ENCODE measurements at regions not wholly inside any gene's neighbourhood (a gene's known extent, or its start where the extent isn't known, plus 50 kb on each side); places are given as distances from the start of the nearest gene placed in this dataset.

DNA sequence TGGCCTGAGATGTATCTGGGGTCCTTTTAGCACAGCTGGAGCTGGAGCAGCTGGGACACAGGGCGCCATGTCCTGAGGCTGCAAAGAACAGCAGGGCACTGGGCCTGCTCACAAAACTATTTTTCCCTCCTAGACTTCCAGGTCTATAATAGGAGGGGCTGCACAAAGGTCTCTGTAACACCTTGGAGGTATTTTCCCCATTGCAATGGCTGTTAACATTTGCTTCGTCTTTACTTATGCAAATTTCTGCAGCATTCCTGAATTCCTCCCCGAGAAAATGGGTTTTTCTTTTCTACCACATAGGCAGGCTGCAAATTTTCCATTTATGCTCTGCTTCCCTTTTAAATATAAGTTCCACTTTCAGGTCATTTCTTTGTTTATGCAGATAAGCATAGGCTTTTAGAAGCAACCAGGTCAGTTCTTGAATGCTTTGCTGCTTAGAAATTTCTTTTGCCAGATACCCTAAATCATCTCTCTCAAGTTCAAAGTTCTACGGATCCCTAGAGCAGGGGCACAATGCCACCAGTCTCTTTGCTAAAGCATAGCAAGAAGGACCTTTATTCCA lies 130.8 kb downstream of the PCSK1 start:
- 82 to 89% methylated on average over 4 of the region's 4 CpGs for WGBS, 2 donors
- DNase-seq (ENCODE audit: low spot score in 2 of 2) = no peak
- intact Hi-C loops (cut with DNase I; ENCODE audit: low total_unique reads) = no loop called here
- no peak overlapping the region for H3K4me3 ChIP-seq (ENCODE audit: low read depth, poor library complexity, severe bottlenecking)
- TF ChIP-seq, protein P1, sequence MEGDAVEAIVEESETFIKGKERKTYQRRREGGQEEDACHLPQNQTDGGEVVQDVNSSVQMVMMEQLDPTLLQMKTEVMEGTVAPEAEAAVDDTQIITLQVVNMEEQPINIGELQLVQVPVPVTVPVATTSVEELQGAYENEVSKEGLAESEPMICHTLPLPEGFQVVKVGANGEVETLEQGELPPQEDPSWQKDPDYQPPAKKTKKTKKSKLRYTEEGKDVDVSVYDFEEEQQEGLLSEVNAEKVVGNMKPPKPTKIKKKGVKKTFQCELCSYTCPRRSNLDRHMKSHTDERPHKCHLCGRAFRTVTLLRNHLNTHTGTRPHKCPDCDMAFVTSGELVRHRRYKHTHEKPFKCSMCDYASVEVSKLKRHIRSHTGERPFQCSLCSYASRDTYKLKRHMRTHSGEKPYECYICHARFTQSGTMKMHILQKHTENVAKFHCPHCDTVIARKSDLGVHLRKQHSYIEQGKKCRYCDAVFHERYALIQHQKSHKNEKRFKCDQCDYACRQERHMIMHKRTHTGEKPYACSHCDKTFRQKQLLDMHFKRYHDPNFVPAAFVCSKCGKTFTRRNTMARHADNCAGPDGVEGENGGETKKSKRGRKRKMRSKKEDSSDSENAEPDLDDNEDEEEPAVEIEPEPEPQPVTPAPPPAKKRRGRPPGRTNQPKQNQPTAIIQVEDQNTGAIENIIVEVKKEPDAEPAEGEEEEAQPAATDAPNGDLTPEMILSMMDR (IDR thresholded peaks at IDR 0.05) = no peak
- TF ChIP-seq POLR2A (IDR thresholded peaks at IDR 0.05) = no peak

DNA sequence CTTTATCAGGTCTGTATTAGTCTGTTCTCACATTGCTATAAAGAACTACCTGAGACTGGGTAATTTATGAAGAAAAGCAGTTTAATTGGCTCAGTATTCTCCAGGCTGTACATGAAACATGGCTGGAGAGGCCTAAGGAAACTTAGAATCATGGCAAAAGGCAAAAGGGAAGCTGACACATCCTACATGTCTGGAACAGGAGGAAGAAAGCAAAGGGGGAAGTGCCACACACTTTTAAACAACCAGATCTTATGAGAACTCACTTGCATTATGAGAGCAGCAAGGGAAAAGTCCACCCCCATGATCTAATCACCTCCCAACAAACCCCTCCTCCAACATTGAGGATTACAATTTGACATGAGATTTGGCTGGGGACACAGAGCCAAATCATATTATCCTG lies 132.1 kb downstream of the PCSK1 start:
- H3K4me3 ChIP-seq (ENCODE audit: low read depth, poor library complexity, severe bottlenecking) = no peak overlapping the region

DNA sequence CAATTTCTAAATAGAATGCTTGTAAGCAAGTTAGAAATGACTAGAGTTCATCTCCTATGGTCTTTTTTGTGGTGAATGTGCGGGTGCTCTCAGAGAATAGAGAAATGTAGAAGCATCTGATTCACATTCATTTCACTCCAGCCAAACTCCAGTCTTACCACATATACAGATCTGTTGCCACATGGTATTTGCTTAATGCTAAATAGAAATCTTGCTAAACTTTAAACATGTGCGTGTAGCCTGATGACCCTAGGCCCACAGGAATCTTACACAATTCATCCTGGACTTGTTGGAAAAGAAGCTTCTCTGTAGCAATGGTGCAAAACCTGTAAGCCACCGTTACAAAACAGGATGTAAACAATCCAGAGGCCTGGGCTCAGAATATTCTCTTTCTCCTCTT lies 135.2 kb downstream of the PCSK1 start:
- TF ChIP-seq, protein P1 (IDR thresholded peaks at IDR 0.05) = no peak
- TF ChIP-seq POLR2A (IDR thresholded peaks at IDR 0.05) = no peak
- WGBS, 2 donors = 46 to 48% methylated on average over 3 of the region's 3 CpGs
- intact Hi-C loops (cut with DNase I; ENCODE audit: low total_unique reads) = no loop called here

More for the DNA sequence above, 132.1 kb downstream of the PCSK1 start:
- no peak for TF ChIP-seq POLR2A (IDR thresholded peaks at IDR 0.05)
- TF ChIP-seq, protein P1 (IDR thresholded peaks at IDR 0.05) = no peak
- no peak for DNase-seq (ENCODE audit: low spot score in 2 of 2)
- intact Hi-C loops (cut with DNase I; ENCODE audit: low total_unique reads) = no loop called here

DNA sequence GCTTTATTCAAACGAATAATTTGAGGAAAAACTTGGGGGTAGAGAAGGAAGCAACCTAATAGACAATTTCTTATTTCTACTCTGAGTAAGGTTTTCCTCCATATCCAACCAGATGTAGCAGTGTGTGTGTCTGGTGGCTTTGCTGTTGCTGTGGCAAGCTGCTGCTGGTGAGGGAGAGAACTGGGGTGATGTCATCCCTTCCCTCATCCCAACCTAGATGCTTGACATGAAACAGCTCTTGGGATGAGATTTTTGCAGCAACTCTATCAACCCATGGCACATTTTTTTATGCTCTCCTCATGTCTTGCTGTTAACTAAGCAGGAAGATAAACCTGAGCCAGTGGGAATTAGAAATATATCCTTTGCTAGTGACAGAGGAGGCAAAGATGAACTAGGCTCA lies 135.8 kb downstream of the PCSK1 start:
- no peak overlapping the region for H3K4me3 ChIP-seq (ENCODE audit: low read depth, poor library complexity, severe bottlenecking)
- intact Hi-C loops (cut with DNase I; ENCODE audit: low total_unique reads) = no loop called here
- DNase-seq (ENCODE audit: low spot score in 2 of 2) = no peak
- TF ChIP-seq, protein P1 (IDR thresholded peaks at IDR 0.05) = no peak
- TF ChIP-seq POLR2A (IDR thresholded peaks at IDR 0.05) = no peak
- WGBS, 2 donors = 45 to 46% methylated on average over 1 of the region's 1 CpG

More for the DNA sequence above, 135.2 kb downstream of the PCSK1 start:
- no peak for DNase-seq (ENCODE audit: low spot score in 2 of 2)
- H3K4me3 ChIP-seq (ENCODE audit: low read depth, poor library complexity, severe bottlenecking) = no peak overlapping the region

DNA sequence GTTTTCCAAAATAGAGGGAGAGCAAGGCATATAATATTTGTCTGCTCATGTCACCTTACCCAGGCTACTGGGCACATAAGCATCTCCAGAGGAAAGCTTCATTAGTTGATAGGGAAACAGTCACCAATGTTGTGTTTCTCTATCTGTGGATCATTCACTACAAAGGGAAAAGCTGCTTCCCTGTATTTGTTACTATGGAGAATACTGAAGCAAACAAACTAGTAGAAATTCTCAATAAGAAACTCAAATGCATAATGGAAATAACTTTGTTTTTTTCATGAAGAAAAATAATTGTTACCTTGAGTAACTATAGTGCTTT lies 138.2 kb downstream of the PCSK1 start:
- H3K4me3 ChIP-seq (ENCODE audit: low read depth, poor library complexity, severe bottlenecking) = no peak overlapping the region
- no peak for DNase-seq (ENCODE audit: low spot score in 2 of 2)
- TF ChIP-seq, protein P1 (IDR thresholded peaks at IDR 0.05) = no peak
- no peak for TF ChIP-seq POLR2A (IDR thresholded peaks at IDR 0.05)
- intact Hi-C loops (cut with DNase I; ENCODE audit: low total_unique reads) = no loop called here

Measured in lower leg skin (tissue), 4 donors.